Thyroid gland (tissue), 4 donors: ENCODE measurements at regions not wholly inside any gene's neighbourhood (a gene's known extent, or its start where the extent isn't known, plus 50 kb on each side); places are given as distances from the start of the nearest gene placed in this dataset.

Experiments used
- POLR2A ChIP-seq, 2 donors: fragments of 450-650 bp; IDR thresholded peaks; one replicate each; pipeline ENCODE4 v1.6.1; 2017; ENCODE audit warnings: antibody characterized with exemption in 2 of 2, mild to moderate bottlenecking in 2 of 2, moderate library complexity in 1 of 2
- TF ChIP-seq, protein P1 (sequence below), 6 experiments: fragments of 200-600 bp in 3 of 6; fragments of 450-650 bp in 3 of 6; sonication (generic) in 3 of 6; IDR thresholded peaks; one replicate each; pipeline ENCODE4 v1.5.1; 2016 to 2019; ENCODE audit warnings: antibody characterized with exemption in 6 of 6, mild to moderate bottlenecking in 2 of 6, inconsistent platforms in 1 of 6, moderate library complexity in 1 of 6

- TF ChIP-seq, protein P1, sequence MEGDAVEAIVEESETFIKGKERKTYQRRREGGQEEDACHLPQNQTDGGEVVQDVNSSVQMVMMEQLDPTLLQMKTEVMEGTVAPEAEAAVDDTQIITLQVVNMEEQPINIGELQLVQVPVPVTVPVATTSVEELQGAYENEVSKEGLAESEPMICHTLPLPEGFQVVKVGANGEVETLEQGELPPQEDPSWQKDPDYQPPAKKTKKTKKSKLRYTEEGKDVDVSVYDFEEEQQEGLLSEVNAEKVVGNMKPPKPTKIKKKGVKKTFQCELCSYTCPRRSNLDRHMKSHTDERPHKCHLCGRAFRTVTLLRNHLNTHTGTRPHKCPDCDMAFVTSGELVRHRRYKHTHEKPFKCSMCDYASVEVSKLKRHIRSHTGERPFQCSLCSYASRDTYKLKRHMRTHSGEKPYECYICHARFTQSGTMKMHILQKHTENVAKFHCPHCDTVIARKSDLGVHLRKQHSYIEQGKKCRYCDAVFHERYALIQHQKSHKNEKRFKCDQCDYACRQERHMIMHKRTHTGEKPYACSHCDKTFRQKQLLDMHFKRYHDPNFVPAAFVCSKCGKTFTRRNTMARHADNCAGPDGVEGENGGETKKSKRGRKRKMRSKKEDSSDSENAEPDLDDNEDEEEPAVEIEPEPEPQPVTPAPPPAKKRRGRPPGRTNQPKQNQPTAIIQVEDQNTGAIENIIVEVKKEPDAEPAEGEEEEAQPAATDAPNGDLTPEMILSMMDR (IDR thresholded peaks at IDR 0.05) = no peak
- TF ChIP-seq POLR2A (IDR thresholded peaks at IDR 0.05) = no peak
Measured at GRCh38 chr9:86604741-86605140, 250.5 kb upstream of the TUT7 start.
